HL-60 (cell line): ENCODE measurements at regions not wholly inside any gene's neighbourhood (a gene's known extent, or its start where the extent isn't known, plus 50 kb on each side); places are given as distances from the start of the nearest gene placed in this dataset.

Source experiments
- CTCF ChIP-seq: IDR thresholded peaks from one replicate; pipeline ENCODE4 v1.5.1; 2011; ENCODE audit warnings: low read length, control low read depth, inconsistent platforms; ENCODE audit not compliant: insufficient read depth
- GABPA ChIP-seq: IDR thresholded peaks from 2 replicates; pipeline ENCODE4 v1.6.1; 2012; ENCODE audit warnings: low read depth
- POLR2AphosphoS5 ChIP-seq: IDR thresholded peaks from 2 replicates; pipeline ENCODE4 v1.6.1; 2012; ENCODE audit warnings: low read depth
- REST ChIP-seq: IDR thresholded peaks from 2 replicates; pipeline ENCODE4 v1.6.1; 2012; ENCODE audit warnings: low read depth; ENCODE audit not compliant: insufficient replicate concordance

- TF ChIP-seq POLR2AphosphoS5 (no peak), CTCF (no peak), REST (no peak), GABPA (no peak)
Observed at GRCh38 chr4:119982756-119983155, 83.9 kb downstream of the MAD2L1 start.
